A673 (cell line): ENCODE measurements at regions not wholly inside any gene's neighbourhood (a gene's known extent, or its start where the extent isn't known, plus 50 kb on each side); places are given as distances from the start of the nearest gene placed in this dataset.

Experiments
- BruUV-seq: library from RNA; stranded (reverse); fragments of 400-500 nt; replicated peaks from 2 replicates; lab custom pipeline; 2021; lab: Mats Ljungman, UMichigan
- CTCF ChIA-PET: fragments of 300-600 bp; sonication (Branson Sonifier 250); formaldehyde crosslinking; loops from one replicate; lab custom pipeline; 2022; ENCODE audit warnings: antibody characterized with exemption; lab: Charles Lee
- POLR2A ChIA-PET: fragments of 300-600 bp; sonication (Branson Sonifier 250); formaldehyde crosslinking; loops from one replicate; lab custom pipeline; 2022; ENCODE audit warnings: antibody characterized with exemption; ENCODE audit not compliant: low non-redundant PET; lab: Charles Lee
- DNase-seq: peaks from one replicate; pipeline ENCODE4 v3.0.0-alpha.2; 2015; ENCODE audit warnings: low spot score
- H3K27ac ChIP-seq: fragments of 200-600 bp; sonication (generic); 2 replicates; pipeline ENCODE4 v1.5.1; 2016; ENCODE audit warnings: mixed run types, low read depth, mild to moderate bottlenecking, mixed read lengths, antibody characterized with exemption, low read length; ENCODE audit not compliant: poor library complexity, severe bottlenecking
- H3K27me3 ChIP-seq: fragments of 200-600 bp; sonication (generic); replicated peaks from 2 replicates; pipeline ENCODE4 v1.6.1; 2017; ENCODE audit warnings: mixed run types, low read depth, mild to moderate bottlenecking, mixed read lengths, antibody characterized with exemption, low read length; ENCODE audit not compliant: insufficient read depth, poor library complexity
- H3K36me3 ChIP-seq: fragments of 200-600 bp; sonication (generic); 2 replicates; pipeline ENCODE4 v1.6.1; 2016; ENCODE audit warnings: mixed run types, mild to moderate bottlenecking, mixed read lengths, antibody characterized with exemption, low read length; ENCODE audit not compliant: insufficient read depth, poor library complexity, severe bottlenecking
- H3K4me1 ChIP-seq: fragments of 200-600 bp; sonication (generic); 2 replicates; pipeline ENCODE4 v1.6.1; 2017; ENCODE audit warnings: mixed run types, mild to moderate bottlenecking, mixed read lengths, antibody characterized with exemption, low read length; ENCODE audit not compliant: insufficient read depth, poor library complexity, severe bottlenecking
- H3K4me3 ChIP-seq: fragments of 200-600 bp; sonication (generic); 2 replicates; pipeline ENCODE4 v1.5.1; 2016; ENCODE audit warnings: low read depth, mixed run types, mild to moderate bottlenecking, mixed read lengths, low read length; ENCODE audit not compliant: poor library complexity, severe bottlenecking
- H3K9me3 ChIP-seq: fragments of 200-600 bp; sonication (generic); 2 replicates; pipeline ENCODE4 v1.6.1; 2016; ENCODE audit warnings: mixed run types, low read depth, mild to moderate bottlenecking, mixed read lengths, antibody characterized with exemption, low read length; ENCODE audit not compliant: poor library complexity, severe bottlenecking
- CTCF ChIP-seq: fragments of 300-800, 200-600 bp; sonication (generic); conservative IDR thresholded peaks from 2 replicates; pipeline ENCODE4 v1.5.1; 2017; ENCODE audit warnings: low read depth, mild to moderate bottlenecking, antibody characterized with exemption, low read length, moderate library complexity, mixed read lengths
- EZH2 ChIP-seq: fragments of 200-600 bp; sonication (generic); IDR thresholded peaks from 2 replicates; pipeline ENCODE4 v1.6.1; 2017; ENCODE audit warnings: borderline replicate concordance, low read depth, mild to moderate bottlenecking, mixed read lengths, antibody characterized with exemption, low read length; ENCODE audit not compliant: poor library complexity, severe bottlenecking
- intact Hi-C: fragments of 100-400 bp; cut with micrococcal nuclease; formaldehyde crosslinking; loops from one replicate; pipeline ENCODE4 v1.10.0; 2022; ENCODE audit not compliant: unreplicated experiment

GRCh38 chr10:122756656-122757055, 57.0 kb upstream of the C10orf120 start:
- no peaks in the 10 kb centered on the region for H3K4me1 ChIP-seq
- no peaks in the 10 kb centered on the region for H3K36me3 ChIP-seq
- H3K4me3 ChIP-seq = no peak overlapping the region
- DNase-seq = no peak
- no peaks in the 10 kb centered on the region for H3K9me3 ChIP-seq
- CTCF ChIA-PET = no interaction called here
- POLR2A ChIA-PET = no interaction called here
- TF ChIP-seq EZH2 (no peak), CTCF (no peak)
- H3K27me3 ChIP-seq = peaks cover under 1% of the 10 kb centered on the region
- H3K27ac ChIP-seq = no peak overlapping the region
- intact Hi-C loops = no loop called here
- BruUV-seq = no TSS peak

DNA sequence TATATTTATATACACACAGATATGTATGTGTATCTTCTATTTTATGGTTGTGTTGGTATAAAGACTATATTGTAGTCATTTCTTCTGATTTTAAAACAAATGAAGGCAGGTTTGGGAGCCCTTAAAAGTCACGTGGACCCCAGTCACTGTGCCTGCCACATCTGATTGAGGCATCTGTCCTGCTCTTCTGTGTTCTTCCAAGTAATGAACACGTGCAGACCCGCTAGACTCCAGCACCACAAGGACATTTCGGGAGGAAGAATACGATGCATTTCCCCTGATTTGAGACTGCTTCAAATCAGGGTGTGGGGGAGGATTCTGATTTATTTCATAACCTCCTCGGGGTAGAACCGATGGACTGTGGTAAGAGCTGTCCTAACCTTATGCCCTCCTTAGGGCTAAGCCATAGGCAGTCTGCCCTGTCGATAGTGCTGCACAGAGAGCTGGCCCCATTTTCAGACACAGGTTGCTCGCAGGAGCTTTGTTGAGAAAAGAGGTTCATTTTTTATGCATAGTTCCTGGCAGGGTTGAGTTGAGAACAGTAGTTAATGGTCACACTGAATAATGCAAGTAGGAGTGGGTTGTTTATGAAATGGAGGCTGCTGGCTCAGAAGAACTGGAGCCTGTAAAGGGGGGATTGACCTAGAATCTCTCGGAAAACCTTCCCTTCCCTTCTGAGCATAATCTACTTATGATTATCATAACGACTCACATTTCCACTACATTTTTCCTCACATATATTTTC, 55.0 kb upstream of the C10orf120 start:
- DNase-seq = no peak
- no peak overlapping the region for H3K27ac ChIP-seq
- H3K4me1 ChIP-seq = no peaks in the 10 kb centered on the region
- H3K4me3 ChIP-seq = no peak overlapping the region
- CTCF ChIA-PET = no interaction called here
- BruUV-seq = no TSS peak
- POLR2A ChIA-PET = no interaction called here
- TF ChIP-seq EZH2 = no peak
- TF ChIP-seq CTCF = no peak
- H3K27me3 ChIP-seq = no peaks in the 10 kb centered on the region
- no peaks in the 10 kb centered on the region for H3K36me3 ChIP-seq
- intact Hi-C loops = no loop called here
- no peaks in the 10 kb centered on the region for H3K9me3 ChIP-seq

DNA sequence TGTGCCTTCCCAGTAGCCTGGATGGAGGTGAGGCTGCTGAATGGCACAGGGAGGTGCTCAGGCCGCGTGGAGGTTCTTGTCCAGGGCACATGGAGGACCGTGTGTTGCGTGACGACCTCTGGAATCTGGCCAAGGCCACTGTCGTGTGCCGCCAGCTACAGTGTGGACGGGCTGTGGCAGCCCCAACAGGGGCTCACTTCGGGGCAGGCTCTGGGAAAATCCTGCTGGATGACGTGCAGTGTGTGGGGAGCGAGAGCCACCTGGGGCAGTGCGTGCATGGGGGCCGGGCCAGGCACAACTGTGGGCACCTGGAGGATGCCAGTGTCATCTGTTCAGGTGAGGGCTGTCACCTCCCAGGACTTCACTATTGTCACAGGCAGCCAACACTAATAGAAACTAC, 50.2 kb upstream of the C10orf120 start:
- Histone ChIP-seq H3K27me3 (peaks cover 34% of the 10 kb centered on the region), H3K4me1 (no peaks in the 10 kb centered on the region), H3K9me3 (no peaks in the 10 kb centered on the region), H3K27ac (no peak overlapping the region), H3K36me3 (no peaks in the 10 kb centered on the region), H3K4me3 (no peak overlapping the region)
- BruUV-seq = no TSS peak
- intact Hi-C loops = no loop called here
- TF ChIP-seq CTCF (no peak), EZH2 (no peak)
- ChIA-PET CTCF (no interaction called here), POLR2A (no interaction called here)
- DNase-seq = no peak
